ENCODE measurements at regions not wholly inside any gene's neighbourhood (a gene's known extent, or its start where the extent isn't known, plus 50 kb on each side); places are given as distances from the start of the nearest gene placed in this dataset.

- TF ChIP-seq, protein P1, sequence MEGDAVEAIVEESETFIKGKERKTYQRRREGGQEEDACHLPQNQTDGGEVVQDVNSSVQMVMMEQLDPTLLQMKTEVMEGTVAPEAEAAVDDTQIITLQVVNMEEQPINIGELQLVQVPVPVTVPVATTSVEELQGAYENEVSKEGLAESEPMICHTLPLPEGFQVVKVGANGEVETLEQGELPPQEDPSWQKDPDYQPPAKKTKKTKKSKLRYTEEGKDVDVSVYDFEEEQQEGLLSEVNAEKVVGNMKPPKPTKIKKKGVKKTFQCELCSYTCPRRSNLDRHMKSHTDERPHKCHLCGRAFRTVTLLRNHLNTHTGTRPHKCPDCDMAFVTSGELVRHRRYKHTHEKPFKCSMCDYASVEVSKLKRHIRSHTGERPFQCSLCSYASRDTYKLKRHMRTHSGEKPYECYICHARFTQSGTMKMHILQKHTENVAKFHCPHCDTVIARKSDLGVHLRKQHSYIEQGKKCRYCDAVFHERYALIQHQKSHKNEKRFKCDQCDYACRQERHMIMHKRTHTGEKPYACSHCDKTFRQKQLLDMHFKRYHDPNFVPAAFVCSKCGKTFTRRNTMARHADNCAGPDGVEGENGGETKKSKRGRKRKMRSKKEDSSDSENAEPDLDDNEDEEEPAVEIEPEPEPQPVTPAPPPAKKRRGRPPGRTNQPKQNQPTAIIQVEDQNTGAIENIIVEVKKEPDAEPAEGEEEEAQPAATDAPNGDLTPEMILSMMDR (conservative IDR thresholded peaks at IDR 0.05; ENCODE audit: control insufficient read depth, insufficient read depth, low read depth, low read length), result no peak
- no peak for DNase-seq (ENCODE audit: low read depth)
- H3K4me3 ChIP-seq (ENCODE audit: control insufficient read depth, low read depth, low read length), result no peak overlapping the region
These were observed 1187.6 kb upstream of the CDH8 start for GRCh38 chr16:63223851-63224250.

GRCh38 chr16:63216696-63217423 lies 1180.6 kb upstream of the CDH8 start:
- no peak for DNase-seq (ENCODE audit: low read depth)
- TF ChIP-seq, protein P1 (conservative IDR thresholded peaks at IDR 0.05; ENCODE audit: control insufficient read depth, insufficient read depth, low read depth, low read length), result no peak

DNA sequence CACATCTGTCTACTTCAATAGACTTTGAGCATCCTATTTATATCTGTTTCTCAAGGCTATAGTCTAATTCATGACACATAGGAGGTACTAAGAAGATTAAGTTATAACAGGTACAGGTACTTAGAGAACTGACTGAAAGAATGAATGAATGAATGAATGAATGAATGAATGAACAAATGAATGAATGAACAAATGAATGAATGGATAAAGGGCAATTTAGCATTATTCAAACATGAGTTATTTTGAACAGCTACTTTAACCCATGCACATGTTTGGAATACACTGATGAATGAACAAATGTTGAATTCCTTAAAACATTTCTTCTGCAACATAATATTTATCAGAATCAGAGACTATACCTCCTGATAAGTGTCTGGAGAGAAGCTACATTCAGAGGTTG lies 1165.6 kb upstream of the CDH8 start:
- DNase-seq (ENCODE audit: low read depth), result no peak
- TF ChIP-seq, protein P1 (conservative IDR thresholded peaks at IDR 0.05; ENCODE audit: control insufficient read depth, insufficient read depth, low read depth, low read length), result no peak
- no peak overlapping the region for H3K4me3 ChIP-seq (ENCODE audit: control insufficient read depth, low read depth, low read length)

More at GRCh38 chr16:63216696-63217423, 1180.6 kb upstream of the CDH8 start:
- no peak overlapping the region for H3K4me3 ChIP-seq (ENCODE audit: control insufficient read depth, low read depth, low read length)

DNA sequence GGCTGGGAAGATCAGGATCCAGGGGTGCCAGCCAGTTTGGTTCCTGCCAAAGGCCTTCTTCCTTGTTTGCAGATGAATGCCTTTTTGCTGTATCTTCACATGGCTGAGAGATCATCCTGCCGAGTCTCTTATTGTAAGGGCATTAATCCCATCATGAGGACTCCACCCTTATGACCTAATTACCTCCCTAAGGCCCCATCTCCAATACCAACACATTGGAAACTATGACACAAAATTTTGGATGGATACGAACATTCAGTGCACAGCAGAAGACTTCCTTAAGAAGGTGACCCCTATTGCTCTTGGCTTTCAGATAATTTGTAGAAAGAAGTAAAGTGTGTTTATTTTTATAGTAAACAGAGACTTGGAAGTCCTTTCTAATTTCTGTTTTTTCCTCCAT lies 1164.7 kb upstream of the CDH8 start:
- TF ChIP-seq, protein P1 (conservative IDR thresholded peaks at IDR 0.05; ENCODE audit: control insufficient read depth, insufficient read depth, low read depth, low read length), result no peak
- DNase-seq (ENCODE audit: low read depth), result no peak

DNA sequence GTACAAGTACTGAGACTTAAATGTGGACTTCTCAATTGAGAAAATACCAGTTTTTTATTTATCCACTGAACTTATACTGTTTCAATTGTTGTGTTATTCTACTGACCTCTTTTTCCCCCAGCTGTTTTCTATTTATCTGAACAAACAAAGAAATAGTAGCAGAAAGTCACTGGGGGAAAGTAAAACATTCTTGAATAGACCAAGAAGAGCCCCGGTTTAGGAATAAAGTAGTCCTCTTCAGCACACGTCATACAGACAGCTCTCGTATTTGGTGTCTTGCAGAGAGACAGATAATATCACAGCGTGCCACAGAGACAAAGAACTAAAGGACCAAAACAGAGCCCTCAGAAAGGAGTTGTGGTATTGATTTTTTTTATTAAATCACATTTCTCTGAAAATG lies 1159.1 kb upstream of the CDH8 start:
- DNase-seq (ENCODE audit: low read depth), result no peak
- TF ChIP-seq, protein P1 (conservative IDR thresholded peaks at IDR 0.05; ENCODE audit: control insufficient read depth, insufficient read depth, low read depth, low read length), result no peak
- H3K4me3 ChIP-seq (ENCODE audit: control insufficient read depth, low read depth, low read length), result no peak overlapping the region

More for the DNA sequence above, 1164.7 kb upstream of the CDH8 start:
- H3K4me3 ChIP-seq (ENCODE audit: control insufficient read depth, low read depth, low read length), result no peak overlapping the region

DNA sequence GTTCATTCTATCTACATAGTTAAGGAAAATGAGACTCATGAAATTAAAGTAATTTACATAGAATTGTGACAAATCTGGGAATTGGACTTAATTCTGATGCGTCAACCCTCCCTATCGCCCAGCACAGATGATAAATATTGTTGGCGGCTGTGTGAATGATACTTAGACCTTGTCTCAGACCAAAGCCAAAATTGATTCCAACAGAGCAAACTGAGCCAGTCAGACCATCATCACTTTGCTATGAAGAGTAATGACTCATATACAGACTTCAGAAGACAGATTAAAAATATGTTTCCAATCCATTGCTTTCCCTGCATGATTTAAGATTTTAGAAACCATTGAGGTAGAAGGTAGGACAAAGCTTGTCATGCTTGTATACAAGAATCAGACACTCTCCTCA lies 1156.7 kb upstream of the CDH8 start:
- no peak overlapping the region for H3K4me3 ChIP-seq (ENCODE audit: control insufficient read depth, low read depth, low read length)
- no peak for DNase-seq (ENCODE audit: low read depth)
- TF ChIP-seq, protein P1 (conservative IDR thresholded peaks at IDR 0.05; ENCODE audit: control insufficient read depth, insufficient read depth, low read depth, low read length), result no peak
